Bronchial epithelial cell (primary cell): ENCODE measurements at regions not wholly inside any gene's neighbourhood (a gene's known extent, or its start where the extent isn't known, plus 50 kb on each side); places are given as distances from the start of the nearest gene placed in this dataset.

ENCODE experiments used
- DNase-seq: peaks from one replicate; pipeline ENCODE4 v3.0.0-alpha.2; 2010; ENCODE audit warnings: low read depth
- FAIRE-seq: peaks from 2 replicates; lab custom pipeline; 2011; peaks lifted over from hg19 to GRCh38; lab: Jason Lieb, UNC
- H3K27me3 ChIP-seq: 2 replicates; pipeline ENCODE4 v1.5.1; 2011; ENCODE audit warnings: low read length; ENCODE audit not compliant: control insufficient read depth, insufficient read depth
- H3K36me3 ChIP-seq: 2 replicates; pipeline ENCODE4 v1.5.1; 2011; ENCODE audit warnings: low read length; ENCODE audit not compliant: control insufficient read depth, insufficient read depth
- H3K4me3 ChIP-seq: 2 replicates; pipeline ENCODE4 v1.5.1; 2011; ENCODE audit warnings: mild to moderate bottlenecking, low read depth, low read length, control low read depth
- CTCF ChIP-seq: IDR thresholded peaks from 2 replicates; pipeline ENCODE4 v1.5.1; 2011; ENCODE audit warnings: mild to moderate bottlenecking, moderate library complexity, low read length, control low read depth, inconsistent platforms; ENCODE audit not compliant: insufficient read depth, severe bottlenecking

GRCh38 chr7:120181499-120181898, 91.5 kb upstream of the KCND2 start:
- no peak for TF ChIP-seq CTCF
- H3K36me3 ChIP-seq, result no peaks in the 10 kb centered on the region
- DNase-seq, result no peak
- no peak overlapping the region for H3K4me3 ChIP-seq
- no peak for FAIRE-seq
- H3K27me3 ChIP-seq, result no peaks in the 10 kb centered on the region

GRCh38 chr7:120184866-120185265, 88.1 kb upstream of the KCND2 start:
- no peak for TF ChIP-seq CTCF
- Histone ChIP-seq H3K27me3 (no peaks in the 10 kb centered on the region), H3K4me3 (no peak overlapping the region), H3K36me3 (no peaks in the 10 kb centered on the region)
- DNase-seq, result no peak
- FAIRE-seq, result no peak

GRCh38 chr7:120185940-120186682, 86.9 kb upstream of the KCND2 start:
- TF ChIP-seq CTCF, result no peak
- Histone ChIP-seq H3K27me3 (no peaks in the 10 kb centered on the region), H3K36me3 (no peaks in the 10 kb centered on the region), H3K4me3 (no peak overlapping the region)
- no peak for DNase-seq
- FAIRE-seq, result no peak

GRCh38 chr7:120186688-120187087, 86.3 kb upstream of the KCND2 start:
- H3K4me3 ChIP-seq, result no peak overlapping the region
- H3K36me3 ChIP-seq, result no peaks in the 10 kb centered on the region
- no peak for TF ChIP-seq CTCF
- no peak for DNase-seq
- no peaks in the 10 kb centered on the region for H3K27me3 ChIP-seq
- no peak for FAIRE-seq

- no peak for DNase-seq
- no peak for TF ChIP-seq CTCF
- Histone ChIP-seq H3K36me3 (no peaks in the 10 kb centered on the region), H3K27me3 (no peaks in the 10 kb centered on the region), H3K4me3 (no peak overlapping the region)
- no peak for FAIRE-seq
These were observed 83.4 kb upstream of the KCND2 start for GRCh38 chr7:120189623-120190022.

GRCh38 chr7:120190109-120190508, 82.9 kb upstream of the KCND2 start:
- FAIRE-seq, result no peak
- Histone ChIP-seq H3K27me3 (no peaks in the 10 kb centered on the region), H3K4me3 (no peak overlapping the region), H3K36me3 (no peaks in the 10 kb centered on the region)
- TF ChIP-seq CTCF, result no peak
- no peak for DNase-seq
